LNCAP (cell line): ENCODE measurements at regions not wholly inside any gene's neighbourhood (a gene's known extent, or its start where the extent isn't known, plus 50 kb on each side); places are given as distances from the start of the nearest gene placed in this dataset.

Experiments used
- CTCF ChIP-seq: fragments of 450-650 bp; IDR thresholded peaks from 2 replicates; pipeline ENCODE4 v1.5.1; 2017; ENCODE audit warnings: mild to moderate bottlenecking

GRCh38 chr5:141788296-141788970 lies 89.8 kb downstream of the PCDH1 start:
- no peak for TF ChIP-seq CTCF

- no peak for TF ChIP-seq CTCF
Observed at GRCh38 chr5:141787376-141787775, 90.8 kb downstream of the PCDH1 start.

GRCh38 chr5:141786700-141787099 lies 91.5 kb downstream of the PCDH1 start:
- TF ChIP-seq CTCF = no peak

GRCh38 chr5:141785711-141786110 lies 92.5 kb downstream of the PCDH1 start:
- TF ChIP-seq CTCF = no peak

- TF ChIP-seq CTCF = no peak
Observed at GRCh38 chr5:141785135-141785534, 93.1 kb downstream of the PCDH1 start.

GRCh38 chr5:141784529-141784928 lies 93.7 kb downstream of the PCDH1 start:
- no peak for TF ChIP-seq CTCF

GRCh38 chr5:141783947-141784296 lies 94.3 kb downstream of the PCDH1 start:
- TF ChIP-seq CTCF = no peak
